Stimulated activated CD4-positive, alpha-beta T cell treated with anti-CD3 and anti-CD28 coated beads, TNF-alpha, amount 100 ng/mL, for 48 hours (primary cell): ENCODE measurements at regions not wholly inside any gene's neighbourhood (a gene's known extent, or its start where the extent isn't known, plus 50 kb on each side); places are given as distances from the start of the nearest gene placed in this dataset.

ENCODE experiments used
- DNase-seq, 3 donors: peaks; one replicate each; pipeline ENCODE4 v3.0.0-alpha.2; 2020; ENCODE audit warnings: low read depth in 3 of 3

DNA sequence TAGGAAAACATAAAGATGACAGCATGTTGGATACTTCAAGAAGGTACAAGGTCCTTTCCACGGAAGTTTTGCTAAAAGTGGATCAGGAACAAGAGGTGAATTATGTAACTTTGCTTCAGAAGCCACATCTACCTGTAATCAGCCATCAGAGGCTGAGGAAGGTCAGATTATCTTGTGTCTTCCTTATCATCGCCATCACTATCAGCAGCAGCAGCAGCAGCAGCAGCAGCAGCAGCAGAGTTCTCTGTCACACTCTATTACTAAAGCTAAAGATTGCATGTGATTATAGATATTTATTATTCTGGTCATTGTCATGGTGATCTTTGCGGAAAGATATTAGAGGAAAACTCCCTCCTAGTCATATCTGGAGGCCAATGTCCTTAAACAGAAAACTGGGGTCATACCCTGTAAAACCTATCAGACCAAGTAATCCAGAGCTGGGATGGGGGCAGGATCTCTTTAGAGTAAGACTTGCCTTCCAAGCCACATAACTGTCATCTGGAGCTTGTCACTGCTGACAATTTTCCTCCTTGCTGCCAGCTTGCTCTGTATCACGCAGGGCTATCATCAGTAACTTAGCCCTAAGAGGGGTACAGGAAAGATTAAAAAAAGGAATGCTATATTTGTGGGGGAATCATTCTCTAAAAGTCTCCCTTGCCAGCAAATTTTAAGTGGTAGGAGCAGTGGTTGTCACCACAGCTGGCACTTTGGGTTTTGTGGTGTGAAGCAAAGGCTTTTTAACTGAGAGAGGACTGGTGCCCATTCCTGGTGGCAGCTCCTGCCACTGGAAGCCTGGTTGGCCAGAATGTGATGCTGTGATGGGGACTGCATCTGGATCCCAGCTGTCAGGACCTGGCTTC lies 130.9 kb upstream of the RASGRP1 start:
- DNase-seq: no peak

DNA sequence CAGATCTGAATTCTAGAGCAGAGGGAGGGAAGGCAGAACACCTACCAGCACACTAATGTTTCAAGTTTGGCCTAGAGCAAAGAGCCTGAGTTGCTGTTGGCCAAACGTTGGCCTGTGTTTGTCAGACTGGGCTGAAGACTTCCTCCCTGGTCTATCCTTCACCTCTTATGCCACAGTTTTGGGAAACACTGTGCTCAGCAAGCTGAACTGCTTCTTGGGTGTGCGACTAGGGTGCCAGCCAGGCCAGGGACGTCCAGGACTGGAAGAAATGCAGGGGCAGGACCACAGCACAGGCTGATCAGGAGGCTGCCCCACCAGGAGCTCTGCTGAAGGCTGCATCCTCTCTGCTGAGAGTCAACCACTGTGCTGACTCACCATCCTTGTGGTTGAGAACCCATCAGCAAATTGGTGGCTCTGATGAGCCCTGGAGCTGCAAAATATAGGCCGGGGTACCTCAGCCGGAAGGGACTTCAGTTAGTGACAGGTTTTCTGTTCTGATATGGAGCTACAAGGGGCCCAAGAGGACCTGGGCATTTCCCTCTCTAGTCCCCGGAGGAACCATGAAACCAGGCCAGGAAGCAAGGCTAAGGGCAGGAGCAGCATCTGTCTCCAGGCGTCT lies 131.6 kb upstream of the RASGRP1 start:
- peak in 2 of 3 donors; percentile 37 to 63 for DNase-seq

DNA sequence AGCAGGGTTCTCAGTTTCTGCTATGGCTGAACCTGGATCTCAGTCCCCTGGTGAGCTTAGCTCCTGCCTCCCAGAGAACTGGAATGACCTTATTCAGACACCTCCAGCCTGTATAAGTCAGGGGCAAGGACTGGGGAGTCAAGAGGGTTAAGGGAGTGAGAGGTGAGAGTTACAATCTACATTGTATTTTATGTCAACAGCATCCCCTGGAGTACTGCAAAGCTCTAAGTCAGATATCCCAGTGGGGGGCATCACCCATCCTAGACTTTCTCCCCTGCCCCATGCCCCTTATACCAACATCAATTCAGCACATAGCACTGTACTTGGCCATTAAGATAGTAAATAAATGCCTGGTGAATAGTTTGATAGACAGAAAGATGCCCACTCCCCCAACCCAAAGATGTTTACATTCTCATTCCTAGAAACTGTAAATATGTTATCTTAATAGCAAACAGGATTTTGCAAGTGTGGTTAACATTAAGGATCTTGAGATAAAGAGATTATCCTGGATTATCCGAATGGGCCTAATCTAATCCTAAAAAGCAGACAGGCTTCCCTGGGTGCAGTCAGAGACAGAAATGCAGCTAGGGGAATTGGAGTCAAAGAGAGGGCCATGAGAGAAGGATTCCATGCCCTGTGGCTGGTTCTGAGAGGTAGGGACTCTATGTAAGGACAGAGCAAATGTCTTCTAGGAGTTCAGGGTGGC lies 132.3 kb upstream of the RASGRP1 start:
- no peak for DNase-seq

DNA sequence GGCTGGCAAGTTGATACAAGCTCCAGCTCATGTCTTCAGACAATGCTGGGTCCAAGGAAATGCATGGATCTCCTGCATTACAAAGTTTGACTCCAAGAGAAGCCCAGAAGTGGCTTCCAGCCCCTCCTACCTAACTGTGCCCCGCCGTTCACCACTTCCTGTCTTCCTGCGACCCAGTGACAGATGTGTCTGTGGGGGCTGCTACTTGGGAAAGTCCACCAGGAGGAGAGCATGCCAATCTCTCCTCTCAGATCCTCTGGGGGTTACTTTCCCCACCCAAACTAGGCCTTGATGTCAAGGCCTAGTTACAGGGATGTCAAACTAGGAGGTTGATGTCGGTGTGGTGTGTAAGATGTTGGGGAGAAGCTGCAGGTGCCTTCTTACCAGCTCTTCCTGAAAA lies 133.6 kb upstream of the RASGRP1 start:
- DNase-seq: no peak

DNA sequence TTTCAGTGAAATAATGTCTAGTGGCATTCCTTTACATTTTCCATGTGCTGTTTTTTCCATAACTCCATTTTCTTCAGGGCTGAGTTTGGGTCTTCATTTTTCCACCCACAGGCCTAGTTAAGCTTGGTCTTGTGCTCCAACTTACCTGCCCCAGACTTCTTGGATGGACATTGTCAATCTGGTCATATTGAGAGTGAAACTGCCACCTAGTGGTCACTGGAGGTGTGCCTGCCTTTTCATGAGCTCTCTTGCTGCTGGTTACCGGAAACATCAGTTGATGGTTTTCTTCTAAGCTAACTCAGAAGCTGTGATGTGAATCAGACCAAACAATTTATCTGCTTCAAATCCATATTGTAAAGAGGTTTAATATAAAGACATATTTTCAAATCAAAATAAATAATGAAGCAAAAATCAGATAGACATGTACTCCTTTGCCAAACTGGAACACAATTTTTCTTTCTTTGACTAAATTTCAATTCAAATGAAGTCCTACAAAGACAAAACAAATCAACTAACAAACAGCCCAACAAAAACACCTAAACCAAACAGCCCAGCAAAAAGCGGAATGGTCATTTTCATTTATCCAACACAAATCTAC lies 135.1 kb upstream of the RASGRP1 start:
- DNase-seq: peak; percentile 48 to 59 (median 59)

DNA sequence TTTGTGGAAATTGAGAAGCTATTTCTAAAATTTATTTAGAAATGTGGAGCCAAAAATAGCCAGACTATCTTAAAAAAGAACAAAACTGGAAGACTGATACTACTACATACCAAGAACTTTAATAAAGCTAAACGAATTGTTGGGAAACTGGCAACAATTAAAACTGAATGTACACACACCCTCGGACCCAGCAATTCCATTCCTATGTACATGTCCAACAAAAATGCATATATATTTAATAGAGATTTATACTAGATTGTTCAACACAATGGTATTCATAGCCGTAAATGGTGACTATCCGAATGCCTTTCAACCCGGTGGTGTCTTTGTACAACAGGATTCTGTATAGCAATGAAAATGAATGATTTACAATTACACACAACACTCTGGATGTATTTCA lies 136.5 kb upstream of the RASGRP1 start:
- DNase-seq: no peak

DNA sequence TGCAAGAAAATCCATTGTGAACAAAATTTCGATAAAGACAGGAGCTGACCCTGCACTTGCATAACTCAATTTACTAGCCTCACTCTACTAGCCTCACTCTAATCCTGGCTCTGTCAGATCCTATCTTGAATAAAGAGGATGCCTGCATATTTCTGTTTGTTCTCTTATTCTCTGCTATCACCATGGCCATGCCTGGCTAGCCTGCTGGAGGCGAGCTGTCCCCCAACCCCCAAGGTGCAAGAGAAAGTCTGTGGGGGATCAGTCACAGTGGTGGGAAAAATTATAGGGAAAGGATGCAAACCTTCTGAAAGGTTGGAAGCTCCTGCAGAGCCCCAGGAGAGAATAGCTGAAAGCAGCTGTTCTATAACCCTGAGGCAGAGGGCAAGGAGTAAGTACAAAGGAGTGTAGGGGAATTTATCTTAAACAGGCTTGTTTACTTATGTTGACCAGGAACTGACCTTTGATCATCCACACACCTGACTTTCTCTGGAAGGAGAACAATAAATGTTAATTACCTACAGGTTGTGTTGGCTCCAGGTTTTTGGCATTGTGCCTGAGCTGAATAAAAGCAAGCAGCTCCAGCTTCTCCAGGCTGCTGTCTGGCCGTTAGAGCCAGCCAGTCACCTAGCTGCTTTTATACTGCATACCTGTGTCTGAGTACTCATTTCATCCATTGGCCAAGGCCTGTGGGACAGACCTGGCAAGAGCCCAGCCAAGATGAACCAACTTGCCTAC lies 137.7 kb upstream of the RASGRP1 start:
- DNase-seq: no peak

DNA sequence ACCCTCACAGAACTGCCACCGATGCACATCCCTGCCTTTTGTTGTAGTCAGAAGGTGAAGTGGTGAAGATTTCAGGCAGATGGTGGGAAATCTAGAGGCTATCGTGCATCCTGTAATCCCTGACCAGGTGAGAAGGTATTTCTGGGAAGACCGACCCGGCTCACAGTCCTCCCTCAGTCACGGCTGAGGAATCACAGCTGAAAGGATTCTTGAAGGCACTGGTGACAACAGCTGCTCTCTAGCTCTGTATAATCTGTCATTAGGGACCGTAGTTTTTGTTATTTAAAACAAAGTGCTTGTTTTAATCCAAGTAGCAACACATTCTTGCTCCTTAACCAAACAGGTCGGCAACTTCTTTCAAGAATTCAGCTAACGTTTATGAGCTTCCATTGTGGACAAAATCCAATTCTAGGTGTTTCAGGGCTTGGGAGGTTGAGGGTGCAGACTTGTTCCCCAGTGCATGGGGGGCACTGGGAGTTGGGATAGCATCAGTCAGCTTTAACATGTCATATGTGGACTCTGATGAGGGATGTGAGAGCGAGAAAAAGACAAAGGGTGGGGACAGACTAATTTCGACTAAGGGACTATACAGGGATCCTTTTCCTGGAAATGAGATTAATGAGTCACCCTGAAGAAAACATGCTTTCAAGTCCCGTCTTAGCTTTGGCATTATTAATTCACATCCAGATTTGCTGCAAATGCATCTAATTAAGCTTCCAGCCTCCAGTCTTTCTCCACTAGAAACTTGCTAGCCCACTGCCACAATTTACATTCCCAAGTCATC lies 141.0 kb upstream of the RASGRP1 start:
- DNase-seq: no peak

DNA sequence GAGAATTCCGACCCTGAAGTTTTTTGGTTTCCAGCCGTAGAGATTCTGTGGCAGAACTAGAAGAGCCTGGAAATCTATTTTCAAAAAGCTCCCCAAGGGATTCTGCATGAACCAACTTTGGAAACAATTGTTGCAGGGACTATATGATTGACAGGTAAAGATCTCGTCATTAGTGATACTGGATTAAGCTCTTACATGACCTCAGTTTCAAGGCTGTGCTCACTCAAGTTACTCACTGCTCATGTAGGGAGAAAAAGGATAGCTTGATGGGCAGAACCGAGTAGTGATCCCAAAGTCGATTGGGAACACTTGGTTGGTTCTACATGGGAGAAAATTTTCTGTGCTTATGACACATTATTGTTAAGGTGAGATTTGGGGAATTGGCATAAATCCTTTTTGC lies 142.3 kb upstream of the RASGRP1 start:
- DNase-seq: no peak

DNA sequence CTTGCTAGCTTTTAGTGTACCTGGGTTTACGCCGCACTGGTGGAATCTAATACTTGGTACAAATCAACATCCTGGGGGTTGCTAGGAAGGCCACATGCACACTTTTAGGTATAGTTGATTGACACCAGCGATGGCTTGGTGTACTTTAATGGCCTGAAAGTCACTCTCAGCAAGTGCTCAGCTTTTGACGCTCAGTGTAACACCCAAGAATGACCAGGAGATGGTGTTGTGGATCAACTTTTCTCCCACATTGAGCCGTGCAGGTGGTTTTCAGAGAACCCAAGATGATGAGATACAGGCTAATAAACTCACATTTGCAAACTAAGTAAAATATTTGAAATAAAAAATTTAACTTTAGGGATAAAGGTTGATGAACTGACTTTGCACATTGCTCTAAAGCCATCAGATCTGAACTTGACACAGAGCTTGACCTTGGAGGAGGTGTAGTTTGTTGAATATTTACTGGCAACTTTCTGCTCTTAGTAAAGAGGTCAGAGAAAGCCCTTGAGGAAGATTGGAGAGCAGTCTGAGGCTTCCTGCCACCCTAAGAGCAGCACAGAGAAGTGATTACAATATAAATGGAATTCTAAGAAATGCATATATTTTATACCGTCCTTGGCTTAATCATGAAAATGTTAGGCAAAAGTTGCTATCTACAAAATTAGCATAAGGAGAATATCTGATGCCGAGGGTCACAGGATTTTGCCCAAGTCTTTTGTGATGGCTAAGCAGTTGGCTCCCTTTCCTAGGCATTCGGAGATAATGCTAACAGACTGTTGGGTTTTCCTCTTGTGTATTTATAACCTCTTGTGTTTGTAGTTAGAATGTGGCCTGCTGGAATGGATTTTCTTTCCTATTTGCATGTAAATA lies 143.4 kb upstream of the RASGRP1 start:
- DNase-seq: no peak

DNA sequence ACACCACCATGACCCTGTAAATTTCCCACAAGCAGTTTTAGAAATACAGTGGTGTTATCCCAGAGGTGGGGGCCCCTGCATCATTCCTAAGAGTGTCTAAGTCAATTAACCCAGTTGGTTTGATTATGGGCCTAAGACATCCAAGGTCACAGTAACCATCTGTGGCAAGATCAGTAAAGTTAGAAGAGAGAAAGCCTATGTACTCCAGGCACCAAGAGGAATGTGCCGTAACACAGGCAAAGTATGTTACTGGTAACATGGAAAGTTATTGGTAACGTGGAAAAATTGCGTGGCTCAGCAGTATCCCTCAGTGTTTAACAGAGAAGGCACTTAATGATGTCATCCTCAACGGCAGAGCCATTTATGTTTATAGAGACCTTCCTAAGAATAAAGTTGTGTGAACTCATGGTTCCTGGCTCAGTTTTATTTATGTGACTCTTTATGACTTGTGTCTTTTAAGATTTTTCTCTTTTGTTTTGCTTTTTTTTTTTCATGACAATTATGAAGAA lies 144.1 kb upstream of the RASGRP1 start:
- no peak for DNase-seq

DNA sequence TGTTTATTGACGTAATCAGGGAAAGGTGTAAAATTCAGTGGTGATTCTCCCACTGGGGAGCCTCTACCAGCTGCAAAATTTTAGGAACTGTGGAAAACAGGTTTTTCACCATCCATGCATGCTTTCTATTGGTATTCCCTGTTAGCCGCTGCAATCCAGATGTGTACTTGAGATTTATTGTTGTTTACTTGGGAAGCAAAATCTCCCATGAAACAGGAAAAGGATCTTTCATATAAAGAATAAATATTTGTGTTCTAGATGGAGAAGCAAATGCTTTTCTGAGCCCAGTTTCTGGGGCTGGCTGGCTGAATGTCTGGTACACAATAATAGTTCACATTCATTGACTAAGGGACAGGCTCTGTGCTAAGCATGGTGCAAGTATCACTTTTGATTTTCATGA lies 144.6 kb upstream of the RASGRP1 start:
- DNase-seq: no peak

DNA sequence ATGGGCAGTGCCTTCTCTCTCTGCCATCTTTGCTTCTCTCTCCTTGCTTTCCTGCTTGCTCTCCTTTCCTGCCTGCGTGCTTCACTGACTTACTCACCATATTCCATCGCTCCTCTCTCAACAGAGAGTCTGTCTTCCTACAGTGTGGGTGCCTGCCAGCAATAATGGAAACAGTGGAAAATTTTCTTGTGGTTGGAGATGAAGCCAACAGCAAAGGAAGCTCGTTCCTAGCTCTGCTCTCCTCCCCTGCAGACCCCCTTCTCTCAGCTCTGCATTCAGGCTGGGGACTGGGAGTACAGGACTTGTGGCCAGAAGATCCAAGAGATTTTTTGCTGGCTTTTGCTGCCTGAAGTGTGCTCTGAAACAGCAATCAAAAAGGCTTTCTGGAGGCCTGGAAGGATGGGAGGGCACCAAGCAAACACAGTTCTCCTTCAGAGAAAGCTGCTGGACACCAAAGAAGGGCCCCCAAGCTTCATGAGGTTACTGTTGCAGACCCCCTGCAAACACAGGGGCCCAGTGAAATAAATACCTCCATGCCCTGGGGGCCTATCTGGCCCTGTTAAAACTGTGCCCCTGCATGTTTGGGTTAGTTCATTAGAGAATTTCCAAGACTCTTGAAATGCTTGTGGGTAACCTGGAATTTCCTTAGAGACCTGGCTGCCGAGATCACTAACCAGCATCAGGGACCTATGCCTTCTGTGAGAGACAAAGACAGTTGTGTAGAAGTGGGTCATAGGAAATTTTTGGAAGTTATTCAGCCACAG lies 149.9 kb upstream of the RASGRP1 start:
- no peak for DNase-seq

DNA sequence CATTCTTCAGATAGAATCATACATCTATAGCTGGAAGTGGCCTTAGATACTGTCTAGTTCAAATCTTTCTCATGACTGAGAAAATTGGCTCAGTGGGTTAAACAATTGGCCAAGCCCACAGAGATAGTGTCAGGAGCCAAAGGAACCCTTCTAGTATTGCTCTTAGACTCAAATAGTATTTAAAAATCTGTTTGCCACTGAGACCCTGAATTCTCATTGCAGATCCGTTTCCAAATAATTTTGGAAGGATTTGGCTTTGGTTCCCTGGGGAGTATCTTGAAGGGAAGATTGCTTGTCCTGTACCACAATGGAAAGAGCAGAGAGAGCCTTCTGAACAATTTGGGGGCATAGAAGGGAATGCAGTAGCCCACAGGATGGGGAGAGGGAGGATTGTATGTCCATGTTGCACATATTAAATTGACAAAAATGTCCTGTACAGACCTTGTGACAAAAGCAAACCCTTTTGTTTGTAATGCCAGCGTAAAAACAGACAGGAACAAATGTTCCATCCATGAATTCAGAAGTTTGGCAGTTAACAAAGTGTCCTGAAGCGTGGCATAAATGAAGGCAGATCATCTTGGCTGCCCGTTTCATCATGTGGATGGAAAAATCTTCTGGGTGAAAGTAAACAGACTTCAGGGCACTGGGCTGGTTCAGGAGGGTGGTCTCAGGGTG lies 156.4 kb upstream of the RASGRP1 start:
- no peak for DNase-seq

DNA sequence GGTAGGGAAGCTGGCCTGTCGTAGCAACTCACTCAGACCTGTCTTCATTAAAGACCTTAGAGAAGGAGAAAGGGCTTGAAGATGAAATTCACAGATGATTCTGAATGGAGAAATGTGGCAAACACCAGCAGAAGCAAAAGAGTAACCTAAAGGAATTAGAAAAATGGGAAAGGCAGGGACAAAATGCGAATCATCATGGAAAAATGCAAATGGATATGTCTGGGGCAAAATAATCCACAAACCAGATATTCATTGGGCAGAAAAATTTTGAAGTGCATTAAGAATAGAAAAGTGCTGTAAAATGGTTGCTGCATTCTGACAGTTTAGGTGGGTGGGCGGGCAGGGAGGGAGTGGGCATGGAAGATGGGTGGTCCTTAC lies 156.9 kb upstream of the RASGRP1 start:
- no peak for DNase-seq

DNA sequence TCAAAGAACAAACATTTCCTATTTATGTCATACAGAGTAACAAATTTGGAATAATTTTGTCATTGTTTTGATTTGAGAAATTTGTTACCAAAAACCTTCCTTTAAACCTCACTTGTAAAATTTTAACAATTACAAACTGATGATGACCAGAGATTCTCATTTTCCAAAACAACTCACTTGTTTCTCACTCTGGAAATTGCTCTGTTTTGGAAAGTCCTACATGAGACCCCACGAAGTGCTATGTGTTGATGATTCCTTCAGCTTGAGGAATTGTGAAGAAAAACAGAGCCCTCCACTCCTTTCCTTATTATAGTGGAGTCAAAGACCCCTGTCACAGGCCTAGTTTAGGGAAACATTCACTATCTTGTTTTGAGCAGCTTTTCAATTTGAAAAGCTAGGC lies 157.6 kb upstream of the RASGRP1 start:
- DNase-seq: no peak

DNA sequence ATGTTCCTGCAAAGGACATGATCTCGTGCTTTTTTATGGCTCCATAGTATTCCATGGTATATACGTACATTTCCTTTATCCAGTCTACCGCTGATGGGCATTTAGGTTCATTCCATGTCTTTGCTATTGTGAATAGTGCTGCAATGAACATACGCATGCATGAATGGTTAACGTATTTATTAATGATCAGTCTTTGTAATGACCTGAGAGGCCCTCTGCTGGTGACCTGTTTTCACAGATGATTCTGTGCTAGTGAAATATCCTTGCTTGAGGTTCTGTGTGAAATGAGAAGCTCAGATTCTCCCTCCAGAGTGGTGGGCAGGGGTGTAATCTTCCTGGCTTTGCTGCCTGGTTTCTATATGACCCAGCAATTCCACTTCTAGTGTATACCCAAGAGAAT lies 160.2 kb upstream of the RASGRP1 start:
- DNase-seq: no peak

DNA sequence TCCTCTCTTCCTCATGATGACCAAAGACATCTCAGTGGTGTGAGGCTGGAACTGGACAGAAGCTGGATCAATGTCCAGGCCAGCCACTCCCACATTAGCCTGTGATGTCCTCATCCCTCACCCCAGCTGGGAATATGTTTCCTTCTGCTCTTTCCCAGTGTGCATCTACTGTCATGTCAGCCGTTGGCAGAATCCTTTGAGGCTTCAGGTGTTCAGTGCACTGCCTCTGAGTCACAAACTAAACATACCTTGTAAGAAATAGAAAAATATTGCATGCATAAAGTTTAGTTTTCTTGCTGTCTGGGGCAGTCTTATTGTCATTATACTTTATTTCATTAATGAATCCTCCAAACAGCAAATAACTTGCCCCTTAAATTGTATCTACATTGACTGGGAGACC lies 161.6 kb upstream of the RASGRP1 start:
- no peak for DNase-seq

DNA sequence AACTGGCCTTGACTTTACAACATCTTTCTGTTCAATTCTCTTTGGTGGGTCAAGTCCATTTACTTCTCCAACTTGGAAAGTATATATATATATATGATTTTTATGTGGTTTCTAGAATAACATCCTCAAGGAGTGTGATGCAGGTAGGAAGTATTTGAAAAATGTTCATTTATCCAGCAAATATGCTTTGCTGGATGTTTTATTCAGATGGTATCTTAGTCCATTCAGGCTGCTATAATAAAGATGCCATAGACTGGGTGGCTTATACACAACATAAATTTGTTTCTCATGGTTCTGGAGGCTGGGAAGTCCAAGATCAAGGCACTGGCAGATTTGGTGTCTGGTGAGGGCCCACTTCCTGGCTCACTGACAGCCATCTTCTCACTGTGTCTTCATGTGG lies 168.7 kb upstream of the RASGRP1 start:
- DNase-seq: no peak
